ENCODE measurements at regions not wholly inside any gene's neighbourhood (a gene's known extent, or its start where the extent isn't known, plus 50 kb on each side); places are given as distances from the start of the nearest gene placed in this dataset.
A peak's percentile ranks its signal among the peaks of the same experiment; 100 is the strongest.

DNA sequence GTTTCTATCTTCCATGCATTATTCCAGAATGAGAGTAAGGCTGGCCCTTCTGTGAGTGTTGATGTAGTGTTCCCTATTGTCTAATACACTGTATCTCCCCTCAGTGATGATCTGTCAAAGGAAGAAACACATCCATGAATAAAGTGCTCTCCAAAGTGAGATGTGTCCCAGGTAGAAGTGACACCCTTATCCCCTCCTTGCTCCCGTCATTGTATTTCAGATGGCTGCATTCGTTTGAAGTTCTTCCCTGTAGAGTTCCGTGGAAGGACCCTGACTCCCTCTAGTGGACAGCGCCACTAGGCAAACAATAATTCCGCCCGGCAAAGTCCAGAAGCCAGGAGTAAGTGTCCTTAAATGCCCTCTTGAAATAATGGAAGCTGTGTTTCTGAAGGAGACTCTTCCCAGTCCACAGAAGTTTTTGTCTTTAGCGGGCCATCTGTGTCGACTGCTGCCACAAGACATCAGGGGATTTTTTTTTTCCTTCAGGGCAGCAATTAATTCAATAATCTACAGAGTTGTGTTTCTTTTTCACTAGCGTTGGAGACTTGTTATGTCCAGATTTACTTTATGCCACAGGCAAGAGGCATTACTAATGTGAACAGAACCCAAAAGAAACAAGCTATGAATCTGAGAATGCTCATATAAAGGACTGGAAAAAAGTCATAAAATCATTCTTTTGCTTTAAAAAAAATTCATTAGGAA, 64.6 kb downstream of the THNSL1 start (continued):
- TF ChIP-seq, protein P1, sequence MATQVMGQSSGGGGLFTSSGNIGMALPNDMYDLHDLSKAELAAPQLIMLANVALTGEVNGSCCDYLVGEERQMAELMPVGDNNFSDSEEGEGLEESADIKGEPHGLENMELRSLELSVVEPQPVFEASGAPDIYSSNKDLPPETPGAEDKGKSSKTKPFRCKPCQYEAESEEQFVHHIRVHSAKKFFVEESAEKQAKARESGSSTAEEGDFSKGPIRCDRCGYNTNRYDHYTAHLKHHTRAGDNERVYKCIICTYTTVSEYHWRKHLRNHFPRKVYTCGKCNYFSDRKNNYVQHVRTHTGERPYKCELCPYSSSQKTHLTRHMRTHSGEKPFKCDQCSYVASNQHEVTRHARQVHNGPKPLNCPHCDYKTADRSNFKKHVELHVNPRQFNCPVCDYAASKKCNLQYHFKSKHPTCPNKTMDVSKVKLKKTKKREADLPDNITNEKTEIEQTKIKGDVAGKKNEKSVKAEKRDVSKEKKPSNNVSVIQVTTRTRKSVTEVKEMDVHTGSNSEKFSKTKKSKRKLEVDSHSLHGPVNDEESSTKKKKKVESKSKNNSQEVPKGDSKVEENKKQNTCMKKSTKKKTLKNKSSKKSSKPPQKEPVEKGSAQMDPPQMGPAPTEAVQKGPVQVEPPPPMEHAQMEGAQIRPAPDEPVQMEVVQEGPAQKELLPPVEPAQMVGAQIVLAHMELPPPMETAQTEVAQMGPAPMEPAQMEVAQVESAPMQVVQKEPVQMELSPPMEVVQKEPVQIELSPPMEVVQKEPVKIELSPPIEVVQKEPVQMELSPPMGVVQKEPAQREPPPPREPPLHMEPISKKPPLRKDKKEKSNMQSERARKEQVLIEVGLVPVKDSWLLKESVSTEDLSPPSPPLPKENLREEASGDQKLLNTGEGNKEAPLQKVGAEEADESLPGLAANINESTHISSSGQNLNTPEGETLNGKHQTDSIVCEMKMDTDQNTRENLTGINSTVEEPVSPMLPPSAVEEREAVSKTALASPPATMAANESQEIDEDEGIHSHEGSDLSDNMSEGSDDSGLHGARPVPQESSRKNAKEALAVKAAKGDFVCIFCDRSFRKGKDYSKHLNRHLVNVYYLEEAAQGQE (tag by site-specific recombination; IDR thresholded peaks at IDR 0.05): peak; percentile 64; the same call in 1 of the 2 replicates
- TF ChIP-seq ZNF121 (tag by site-specific recombination; IDR thresholded peaks at IDR 0.05): no peak
- TF ChIP-seq YY2 (tag by site-specific recombination; IDR thresholded peaks at IDR 0.05): no peak
- TF ChIP-seq ZNF2 (tag by site-specific recombination; IDR thresholded peaks at IDR 0.05): no peak
- TF ChIP-seq ZNF513 (tag by site-specific recombination; IDR thresholded peaks at IDR 0.05): no peak
- TF ChIP-seq CTCF (tag by site-specific recombination; IDR thresholded peaks at IDR 0.05): peak; percentile 70; the same call in 1 of the 2 replicates
- no peak for TF ChIP-seq ZNF610 (tag by site-specific recombination; IDR thresholded peaks at IDR 0.05; ENCODE audit: borderline replicate concordance)
- TF ChIP-seq EGR2 (tag by site-specific recombination; IDR thresholded peaks at IDR 0.05; ENCODE audit: low read depth): no peak
- TF ChIP-seq ZNF174 (tag by site-specific recombination; IDR thresholded peaks at IDR 0.05): no peak
- peak; percentile 19; the same call in 1 of the 2 replicates for TF ChIP-seq ZNF629 (tag by site-specific recombination; IDR thresholded peaks at IDR 0.05)
- TF ChIP-seq ZNF335 (tag by site-specific recombination; conservative IDR thresholded peaks at IDR 0.05): no peak
- 0 out of 2 replicates have a peak, but pooled peaks have one; percentile 53 for TF ChIP-seq ZFP37 (tag by site-specific recombination; IDR thresholded peaks at IDR 0.05)
- TF ChIP-seq ZNF114 (tag by site-specific recombination; IDR thresholded peaks at IDR 0.05): no peak
- no peak for TF ChIP-seq ZNF658 (tag by site-specific recombination; IDR thresholded peaks at IDR 0.05)
- TF ChIP-seq ZNF677 (tag by site-specific recombination; IDR thresholded peaks at IDR 0.05): no peak
- no peak for TF ChIP-seq BCL11B (tag by site-specific recombination; IDR thresholded peaks at IDR 0.05; ENCODE audit: low read depth)
- TF ChIP-seq ZNF660 (tag by site-specific recombination; IDR thresholded peaks at IDR 0.05): peak; percentile 71; the same call in 1 of the 2 replicates
- no peak for TF ChIP-seq SALL2 (tag by site-specific recombination; IDR thresholded peaks at IDR 0.05; ENCODE audit: borderline replicate concordance)
- no peak for TF ChIP-seq BCL11A (tag by site-specific recombination; IDR thresholded peaks at IDR 0.05; ENCODE audit: low read depth)
- TF ChIP-seq OSR2 (tag by site-specific recombination; IDR thresholded peaks at IDR 0.05): no peak
- peak; percentile 97 for TF ChIP-seq ZNF654 (tag by site-specific recombination; IDR thresholded peaks at IDR 0.05; ENCODE audit: low read depth)
- TF ChIP-seq ZNF704 (tag by site-specific recombination; IDR thresholded peaks at IDR 0.05): no peak
- no peak for TF ChIP-seq REPIN1 (tag by site-specific recombination; IDR thresholded peaks at IDR 0.05; ENCODE audit: low read depth)
- 0 out of 2 replicates have a peak, but pooled peaks have one; percentile 26 for TF ChIP-seq ZNF184 (tag by site-specific recombination; IDR thresholded peaks at IDR 0.05)
- TF ChIP-seq ZNF423 (tag by site-specific recombination; IDR thresholded peaks at IDR 0.05): no peak
- no peak for TF ChIP-seq ZNF645 (tag by site-specific recombination; IDR thresholded peaks at IDR 0.05)
- TF ChIP-seq, protein P2, sequence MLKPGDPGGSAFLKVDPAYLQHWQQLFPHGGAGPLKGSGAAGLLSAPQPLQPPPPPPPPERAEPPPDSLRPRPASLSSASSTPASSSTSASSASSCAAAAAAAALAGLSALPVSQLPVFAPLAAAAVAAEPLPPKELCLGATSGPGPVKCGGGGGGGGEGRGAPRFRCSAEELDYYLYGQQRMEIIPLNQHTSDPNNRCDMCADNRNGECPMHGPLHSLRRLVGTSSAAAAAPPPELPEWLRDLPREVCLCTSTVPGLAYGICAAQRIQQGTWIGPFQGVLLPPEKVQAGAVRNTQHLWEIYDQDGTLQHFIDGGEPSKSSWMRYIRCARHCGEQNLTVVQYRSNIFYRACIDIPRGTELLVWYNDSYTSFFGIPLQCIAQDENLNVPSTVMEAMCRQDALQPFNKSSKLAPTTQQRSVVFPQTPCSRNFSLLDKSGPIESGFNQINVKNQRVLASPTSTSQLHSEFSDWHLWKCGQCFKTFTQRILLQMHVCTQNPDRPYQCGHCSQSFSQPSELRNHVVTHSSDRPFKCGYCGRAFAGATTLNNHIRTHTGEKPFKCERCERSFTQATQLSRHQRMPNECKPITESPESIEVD (tag by site-specific recombination; IDR thresholded peaks at IDR 0.05): no peak
- TF ChIP-seq, protein P3, sequence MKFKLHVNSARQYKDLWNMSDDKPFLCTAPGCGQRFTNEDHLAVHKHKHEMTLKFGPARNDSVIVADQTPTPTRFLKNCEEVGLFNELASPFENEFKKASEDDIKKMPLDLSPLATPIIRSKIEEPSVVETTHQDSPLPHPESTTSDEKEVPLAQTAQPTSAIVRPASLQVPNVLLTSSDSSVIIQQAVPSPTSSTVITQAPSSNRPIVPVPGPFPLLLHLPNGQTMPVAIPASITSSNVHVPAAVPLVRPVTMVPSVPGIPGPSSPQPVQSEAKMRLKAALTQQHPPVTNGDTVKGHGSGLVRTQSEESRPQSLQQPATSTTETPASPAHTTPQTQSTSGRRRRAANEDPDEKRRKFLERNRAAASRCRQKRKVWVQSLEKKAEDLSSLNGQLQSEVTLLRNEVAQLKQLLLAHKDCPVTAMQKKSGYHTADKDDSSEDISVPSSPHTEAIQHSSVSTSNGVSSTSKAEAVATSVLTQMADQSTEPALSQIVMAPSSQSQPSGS (tag by site-specific recombination; IDR thresholded peaks at IDR 0.05; ENCODE audit: low read depth): no peak
